ENCODE measurements at regions not wholly inside any gene's neighbourhood (a gene's known extent, or its start where the extent isn't known, plus 50 kb on each side); places are given as distances from the start of the nearest gene placed in this dataset.
A peak's percentile ranks its signal among the peaks of the same experiment; 100 is the strongest.
"Not testable (repeated sequence)": the region's sequence is repeated elsewhere in the genome, so short reads cannot be mapped to it uniquely, and the experiment has no call there.

- DNase-seq (ENCODE audit: low read depth), result no peak
Measured at GRCh38 chr10:30560326-30560725, 69.2 kb downstream of the LYZL2 start.

DNA sequence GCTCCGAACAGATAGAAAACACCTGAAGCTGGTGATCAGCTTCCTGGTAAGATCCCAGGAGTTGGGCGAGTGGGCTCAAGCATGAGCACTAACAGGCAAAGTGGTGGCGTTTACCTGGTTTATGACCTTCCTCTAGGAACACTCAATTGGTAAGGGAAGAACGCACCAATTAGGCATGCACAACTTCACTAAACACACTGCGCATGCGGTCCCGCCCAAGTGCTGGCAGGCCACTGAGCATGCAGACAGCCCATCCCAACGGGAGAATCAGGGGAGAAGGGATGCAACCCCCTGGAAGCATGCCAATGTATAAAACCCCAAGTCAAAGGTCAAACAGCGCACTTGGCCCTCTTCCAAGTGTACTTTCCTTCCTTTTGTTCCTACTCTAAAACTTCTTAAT is 70.4 kb downstream of the LYZL2 start:
- no peak for DNase-seq (ENCODE audit: low read depth)

GRCh38 chr10:30558411-30558810 is 71.1 kb downstream of the LYZL2 start:
- no peak for DNase-seq (ENCODE audit: low read depth)

GRCh38 chr10:30557884-30558283 is 71.7 kb downstream of the LYZL2 start:
- DNase-seq (ENCODE audit: low read depth), result no peak

GRCh38 chr10:30556189-30556588 is 73.4 kb downstream of the LYZL2 start:
- DNase-seq (ENCODE audit: low read depth), result no peak

- DNase-seq (ENCODE audit: low read depth), result no peak
Measured at GRCh38 chr10:30555465-30555864, 74.1 kb downstream of the LYZL2 start.

DNA sequence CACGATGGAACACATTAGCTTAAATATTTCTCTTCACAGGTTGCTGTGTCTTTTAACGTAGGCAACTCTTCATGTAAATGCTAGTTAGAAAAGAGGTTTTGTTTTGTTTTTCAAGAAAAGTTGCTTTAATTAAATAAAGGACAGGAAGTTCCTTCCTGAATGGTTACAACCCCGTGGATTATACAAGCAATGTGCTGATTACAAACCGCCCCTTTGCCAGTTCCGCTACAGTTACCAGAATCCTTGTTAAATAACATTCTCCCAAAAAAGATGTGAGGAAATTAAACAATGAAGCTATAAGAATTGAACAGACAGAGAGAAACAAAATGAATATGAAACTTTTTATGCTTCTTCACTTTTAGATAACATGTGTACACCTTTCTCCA is 75.1 kb downstream of the LYZL2 start:
- no peak for DNase-seq (ENCODE audit: low read depth)

DNA sequence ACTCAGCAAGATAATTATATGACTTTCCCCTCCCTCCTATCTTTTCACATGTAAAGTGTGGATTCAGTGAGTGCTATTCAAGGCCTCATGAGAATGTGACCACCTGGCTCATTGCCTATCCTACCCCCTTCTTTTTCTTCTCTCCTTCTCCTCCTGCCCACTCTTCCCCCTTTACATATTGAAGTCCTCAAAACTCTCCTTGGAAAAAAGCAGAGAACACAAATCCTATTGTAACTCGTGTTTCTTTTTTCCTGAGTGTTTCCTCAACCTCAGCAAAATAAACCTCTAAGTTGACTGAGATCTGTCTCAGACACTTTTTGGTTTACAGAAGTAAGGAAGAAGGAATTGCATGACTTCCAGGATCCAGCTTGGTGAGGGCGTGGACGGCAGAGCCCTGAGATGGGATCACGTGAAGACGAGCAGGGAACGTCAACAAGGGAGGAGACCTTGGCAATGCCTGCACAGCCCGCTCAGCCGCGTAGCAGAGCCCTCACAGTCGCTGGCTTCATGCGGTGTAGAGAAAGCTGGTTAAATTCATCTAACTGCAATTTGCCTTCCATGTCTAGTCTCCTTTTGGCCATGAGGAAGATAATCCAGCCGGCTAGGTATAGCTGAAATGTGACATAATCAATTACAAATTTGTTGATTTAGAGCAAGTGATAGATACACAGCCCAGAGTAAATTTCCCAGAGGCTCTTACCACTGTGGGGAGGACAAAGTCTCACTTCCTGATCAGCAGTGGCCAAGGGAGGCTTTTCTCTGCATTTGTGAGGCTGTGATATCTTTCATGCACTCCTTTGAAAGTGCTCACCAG is 75.7 kb downstream of the LYZL2 start:
- peak; percentile 31 for DNase-seq (ENCODE audit: low read depth)

DNA sequence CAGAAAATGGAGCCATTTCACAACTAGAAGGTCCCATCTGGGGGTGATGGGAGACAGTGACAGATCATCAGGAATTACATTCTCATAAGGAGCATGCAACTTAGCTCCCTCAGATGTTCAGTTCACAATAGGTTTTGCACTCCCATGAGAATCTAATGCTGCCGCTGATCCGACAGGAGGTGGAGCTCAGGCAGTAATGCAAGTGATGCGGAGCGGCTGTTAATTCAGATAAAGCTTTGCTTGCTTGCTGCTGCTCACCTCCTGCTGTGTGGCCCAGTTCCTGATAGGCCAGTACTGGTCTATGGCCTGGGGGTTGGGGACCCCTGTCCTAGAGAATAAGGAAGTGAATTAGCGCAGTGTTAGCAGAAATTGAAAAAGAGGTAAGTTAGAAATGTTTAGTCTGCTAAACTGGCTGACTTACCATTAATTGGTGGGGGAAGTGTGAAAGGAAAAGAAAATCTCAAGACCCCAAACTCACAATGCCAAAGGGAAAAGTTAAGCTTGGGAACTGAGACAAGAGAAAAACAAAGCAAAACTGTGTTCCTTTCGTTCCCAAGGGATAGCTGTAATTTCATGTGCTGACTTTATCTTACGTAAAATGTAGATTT is 76.4 kb downstream of the LYZL2 start:
- DNase-seq (ENCODE audit: low read depth), result no peak

GRCh38 chr10:30550967-30551815 is 78.4 kb downstream of the LYZL2 start:
- DNase-seq (ENCODE audit: low read depth), result no peak

- not testable (repeated sequence) for DNase-seq (ENCODE audit: low read depth)
Measured at GRCh38 chr10:30549134-30549687, 80.3 kb downstream of the LYZL2 start.

GRCh38 chr10:30546511-30546910 is 83.0 kb downstream of the LYZL2 start:
- no peak for DNase-seq (ENCODE audit: low read depth)

- no peak for DNase-seq (ENCODE audit: low read depth)
Measured at GRCh38 chr10:30542895-30543288, 86.7 kb downstream of the LYZL2 start.

DNA sequence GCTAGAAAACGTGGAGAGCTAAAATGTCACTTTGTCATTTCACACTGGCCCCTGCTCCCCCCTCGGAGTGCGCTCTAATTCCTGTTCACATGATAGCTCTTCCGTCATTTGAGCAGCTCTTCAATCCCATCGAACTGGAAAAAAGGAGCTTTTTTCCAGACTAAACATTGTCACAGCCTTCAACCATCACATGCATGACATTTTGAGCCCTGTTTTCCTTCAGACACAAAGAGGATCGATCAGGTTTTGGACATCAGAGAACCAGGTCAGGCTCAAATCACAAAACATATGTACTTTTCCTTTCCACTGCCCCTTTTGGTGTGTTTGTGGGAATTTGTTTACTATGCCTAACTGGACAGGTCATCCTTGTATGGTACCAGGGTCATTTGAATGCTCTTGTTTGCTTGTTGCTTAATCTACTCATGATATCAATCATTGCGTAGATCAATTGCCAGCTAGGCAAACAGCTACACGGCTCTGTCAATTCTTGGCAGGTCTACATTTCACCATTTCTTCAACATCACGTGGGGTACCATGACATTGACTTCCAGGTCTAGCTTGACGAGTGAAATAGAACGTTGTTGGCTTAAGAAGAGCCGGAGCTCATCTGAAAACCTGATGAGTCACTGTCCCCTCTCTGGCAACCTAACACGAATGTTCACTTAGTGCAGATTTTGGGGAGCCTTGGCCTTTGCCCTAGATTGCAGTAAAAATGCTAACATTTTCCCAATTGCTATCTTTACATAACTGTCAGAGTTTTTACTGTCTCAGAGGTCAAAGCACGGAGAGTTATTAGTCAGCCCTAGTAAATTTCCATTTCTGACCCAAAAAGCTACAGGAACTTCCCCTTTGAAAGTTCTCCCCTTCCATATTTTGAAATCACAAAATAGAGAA is 87.3 kb downstream of the LYZL2 start:
- DNase-seq (ENCODE audit: low read depth), result no peak

GRCh38 chr10:30540276-30540675 is 89.3 kb downstream of the LYZL2 start:
- DNase-seq (ENCODE audit: low read depth), result no peak

DNA sequence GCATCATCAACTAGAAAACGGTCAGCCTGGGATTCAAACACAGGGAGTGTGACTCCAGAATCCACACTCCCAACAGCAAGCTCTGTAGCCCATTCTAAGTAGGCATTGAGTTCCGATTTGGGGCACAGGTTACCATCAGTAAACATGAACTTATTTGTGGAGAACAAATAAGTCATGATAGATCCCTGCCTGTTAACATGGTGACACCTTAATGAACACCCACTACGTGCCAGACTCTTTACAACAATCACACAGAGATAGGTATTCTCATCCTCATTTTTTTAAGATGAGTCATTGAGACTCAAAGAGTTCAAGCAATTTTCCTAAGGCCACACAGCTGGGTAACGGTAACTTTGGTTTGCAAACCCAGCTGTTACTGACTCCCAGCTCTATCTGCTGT is 91.5 kb downstream of the LYZL2 start:
- no peak for DNase-seq (ENCODE audit: low read depth)

DNA sequence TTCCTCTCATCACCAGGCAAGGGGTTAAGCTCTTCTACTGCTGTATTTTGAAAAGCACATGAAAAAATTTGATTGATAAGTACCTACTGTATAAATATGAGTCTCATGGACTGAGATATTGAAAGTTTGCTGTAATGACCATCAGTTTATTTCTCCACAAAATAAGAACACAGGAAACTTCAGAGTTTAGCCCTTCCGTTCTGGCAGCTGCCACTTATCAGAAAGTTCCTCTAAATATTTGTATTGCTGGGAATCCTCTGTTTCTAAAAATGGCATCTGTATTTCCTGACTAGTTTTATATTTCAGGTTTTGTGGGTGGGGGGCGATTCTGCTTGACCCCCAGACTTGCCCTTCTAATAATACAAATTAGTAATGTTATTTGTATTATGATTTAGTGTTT is 92.0 kb downstream of the LYZL2 start:
- no peak for DNase-seq (ENCODE audit: low read depth)

GRCh38 chr10:30537158-30537557 is 92.4 kb downstream of the LYZL2 start:
- DNase-seq (ENCODE audit: low read depth), result not testable (repeated sequence)

DNA sequence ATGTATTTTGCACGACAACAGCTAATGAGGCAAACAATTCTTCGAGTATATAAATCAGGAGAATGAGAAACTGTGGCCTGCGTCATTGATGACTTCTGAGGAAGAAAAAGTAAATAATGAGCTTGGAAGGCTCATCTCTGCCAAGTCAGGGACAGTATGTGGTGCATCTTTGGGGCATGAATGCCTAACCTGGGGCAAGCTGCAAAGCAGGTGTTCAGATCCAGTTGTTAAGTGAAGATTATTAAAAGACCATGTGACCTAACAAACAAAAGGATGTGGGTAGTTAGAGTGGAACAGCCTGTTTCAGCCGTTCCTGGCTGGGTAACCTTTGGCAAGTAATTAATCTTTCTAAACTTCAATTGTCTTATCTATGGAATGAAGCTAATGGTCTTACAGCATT is 93.0 kb downstream of the LYZL2 start:
- no peak for DNase-seq (ENCODE audit: low read depth)

DNA sequence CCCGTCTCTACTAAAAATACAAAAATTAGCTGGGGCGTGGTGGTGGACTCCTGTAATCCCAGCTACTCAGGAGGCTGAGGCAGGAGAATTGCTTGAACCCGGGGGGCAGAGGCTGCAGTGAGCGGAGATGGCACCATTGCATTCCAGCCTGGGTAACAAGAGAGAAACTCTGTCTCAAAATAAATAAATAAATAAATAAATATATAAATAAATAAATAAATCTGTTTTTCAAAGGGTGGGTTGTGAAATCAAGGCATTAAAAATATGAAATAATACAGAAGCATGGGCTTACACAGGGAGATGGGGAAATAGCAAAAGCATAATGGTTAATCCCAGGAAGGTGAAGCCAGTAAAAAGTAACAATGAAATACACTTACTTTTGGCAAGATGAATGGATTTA is 93.9 kb downstream of the LYZL2 start:
- no peak for DNase-seq (ENCODE audit: low read depth)

DNA sequence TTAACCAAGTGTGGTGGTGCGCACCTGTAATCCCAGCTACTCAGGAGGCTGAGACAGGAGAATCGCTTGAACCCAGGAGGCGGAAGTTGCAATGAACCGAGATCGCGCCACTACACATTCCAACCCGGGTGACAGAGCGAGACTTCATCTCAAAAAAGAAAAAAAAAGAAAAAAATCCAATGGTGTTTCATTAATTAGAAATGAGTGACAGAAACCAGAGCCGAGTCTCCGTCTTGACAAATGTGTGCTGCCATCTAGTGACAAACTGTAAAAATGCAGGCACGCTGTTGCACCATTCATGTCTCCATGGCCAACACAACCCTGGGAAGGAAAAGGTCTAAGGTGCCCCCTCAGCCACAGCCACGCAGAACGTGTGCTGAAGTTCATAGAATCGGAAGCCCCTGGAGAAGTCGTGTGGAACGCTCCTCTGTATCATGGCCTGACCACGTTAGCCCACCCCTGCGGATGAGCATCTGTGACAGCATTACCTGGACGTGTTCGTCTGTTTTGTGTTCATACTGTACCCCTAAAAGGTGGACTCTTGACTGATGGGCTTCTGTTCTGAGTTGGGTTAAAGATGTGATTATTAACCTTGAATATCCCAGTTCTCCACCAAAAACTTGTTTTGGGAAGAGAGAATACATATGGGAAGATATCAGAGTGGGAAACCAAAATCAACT is 94.9 kb downstream of the LYZL2 start:
- DNase-seq (ENCODE audit: low read depth), result peak; percentile 67
